PFSK-1 (cell line): ENCODE measurements at regions not wholly inside any gene's neighbourhood (a gene's known extent, or its start where the extent isn't known, plus 50 kb on each side); places are given as distances from the start of the nearest gene placed in this dataset.

Experiments used
- POLR2AphosphoS5 ChIP-seq: IDR thresholded peaks from 2 replicates; pipeline ENCODE4 v1.6.1; 2012; ENCODE audit warnings: low read depth, mild to moderate bottlenecking, control low read depth, low read length, moderate library complexity
- TAF1 ChIP-seq: IDR thresholded peaks from 2 replicates; pipeline ENCODE4 v1.6.1; 2012; ENCODE audit warnings: low read length, control low read depth, borderline replicate concordance; ENCODE audit not compliant: insufficient read depth
- TF ChIP-seq, protein P1 (sequence below), 2 experiments: IDR thresholded peaks; 2 replicates each; pipeline versions ENCODE4 v1.6.1 to v1.8.0; 2011 to 2012; ENCODE audit warnings: low read depth in 2 of 2, low read length in 2 of 2, control low read depth in 1 of 2, inconsistent platforms in 1 of 2, mild to moderate bottlenecking in 1 of 2, moderate library complexity in 1 of 2; ENCODE audit not compliant: insufficient read depth in 1 of 2

DNA sequence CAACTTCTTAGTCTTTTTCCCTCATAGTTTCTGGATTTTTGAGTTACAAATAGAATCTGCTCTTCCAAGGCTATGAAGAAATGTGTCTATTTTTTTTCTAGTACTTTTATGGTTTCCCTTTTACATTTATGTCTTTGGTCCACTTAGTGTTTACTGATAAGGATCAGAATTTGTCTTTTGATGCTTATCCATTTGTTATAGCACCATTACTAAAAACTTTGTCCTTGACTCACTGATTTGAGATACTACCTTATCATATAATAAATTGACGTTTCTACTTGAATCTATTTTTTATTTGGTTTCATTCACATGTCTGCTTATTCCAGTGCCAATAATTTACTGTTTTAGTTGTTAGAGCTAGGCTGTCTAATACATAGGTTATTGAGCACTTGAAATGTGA, 161.1 kb upstream of the DPYD start:
- no peak for TF ChIP-seq POLR2AphosphoS5
- TF ChIP-seq, protein P1, sequence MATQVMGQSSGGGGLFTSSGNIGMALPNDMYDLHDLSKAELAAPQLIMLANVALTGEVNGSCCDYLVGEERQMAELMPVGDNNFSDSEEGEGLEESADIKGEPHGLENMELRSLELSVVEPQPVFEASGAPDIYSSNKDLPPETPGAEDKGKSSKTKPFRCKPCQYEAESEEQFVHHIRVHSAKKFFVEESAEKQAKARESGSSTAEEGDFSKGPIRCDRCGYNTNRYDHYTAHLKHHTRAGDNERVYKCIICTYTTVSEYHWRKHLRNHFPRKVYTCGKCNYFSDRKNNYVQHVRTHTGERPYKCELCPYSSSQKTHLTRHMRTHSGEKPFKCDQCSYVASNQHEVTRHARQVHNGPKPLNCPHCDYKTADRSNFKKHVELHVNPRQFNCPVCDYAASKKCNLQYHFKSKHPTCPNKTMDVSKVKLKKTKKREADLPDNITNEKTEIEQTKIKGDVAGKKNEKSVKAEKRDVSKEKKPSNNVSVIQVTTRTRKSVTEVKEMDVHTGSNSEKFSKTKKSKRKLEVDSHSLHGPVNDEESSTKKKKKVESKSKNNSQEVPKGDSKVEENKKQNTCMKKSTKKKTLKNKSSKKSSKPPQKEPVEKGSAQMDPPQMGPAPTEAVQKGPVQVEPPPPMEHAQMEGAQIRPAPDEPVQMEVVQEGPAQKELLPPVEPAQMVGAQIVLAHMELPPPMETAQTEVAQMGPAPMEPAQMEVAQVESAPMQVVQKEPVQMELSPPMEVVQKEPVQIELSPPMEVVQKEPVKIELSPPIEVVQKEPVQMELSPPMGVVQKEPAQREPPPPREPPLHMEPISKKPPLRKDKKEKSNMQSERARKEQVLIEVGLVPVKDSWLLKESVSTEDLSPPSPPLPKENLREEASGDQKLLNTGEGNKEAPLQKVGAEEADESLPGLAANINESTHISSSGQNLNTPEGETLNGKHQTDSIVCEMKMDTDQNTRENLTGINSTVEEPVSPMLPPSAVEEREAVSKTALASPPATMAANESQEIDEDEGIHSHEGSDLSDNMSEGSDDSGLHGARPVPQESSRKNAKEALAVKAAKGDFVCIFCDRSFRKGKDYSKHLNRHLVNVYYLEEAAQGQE (IDR thresholded peaks at IDR 0.05; ENCODE audit: insufficient read depth in 1 of 2, low read depth in 2 of 2, low read length in 2 of 2), result no peak
- TF ChIP-seq TAF1, result no peak
